Stimulated activated CD4-positive, alpha-beta T cell treated with anti-CD3 and anti-CD28 coated beads, Interleukin-12 subunit alpha, Interleukin-12 subunit beta, amount 100 ng/mL, for 48 hours (primary cell): ENCODE measurements at regions not wholly inside any gene's neighbourhood (a gene's known extent, or its start where the extent isn't known, plus 50 kb on each side); places are given as distances from the start of the nearest gene placed in this dataset.
A peak's percentile ranks its signal among the peaks of the same experiment; 100 is the strongest.
"Not testable (repeated sequence)": the region's sequence is repeated elsewhere in the genome, so short reads cannot be mapped to it uniquely, and the experiment has no call there.

Experiments
- DNase-seq, 3 donors: peaks; one replicate each; pipeline ENCODE4 v3.0.0-alpha.2; 2020; ENCODE audit warnings: low read depth in 2 of 3, low spot score in 1 of 3

DNA sequence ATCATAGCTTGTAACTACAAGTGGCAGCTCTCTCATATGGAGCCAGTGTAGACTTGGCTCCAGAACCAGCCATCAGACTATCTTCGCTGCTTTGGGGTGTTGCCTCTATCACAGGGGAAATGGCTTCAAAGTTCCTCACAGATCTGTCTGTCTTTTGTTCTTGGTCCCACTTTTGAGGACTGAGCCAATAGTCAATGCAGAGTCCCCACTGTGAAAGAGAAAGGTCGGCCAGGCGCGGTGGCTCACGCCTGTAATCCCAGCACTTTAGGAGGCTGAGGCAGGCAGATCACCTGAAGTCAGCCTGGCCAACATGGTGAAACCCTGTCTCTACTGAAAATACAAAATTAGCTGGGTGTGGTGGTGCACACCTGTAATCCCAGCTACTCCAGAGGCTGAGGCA lies 86.9 kb upstream of the FZD7 start:
- DNase-seq: not testable (repeated sequence)

GRCh38 chr2:201947287-201947686 lies 86.4 kb upstream of the FZD7 start:
- DNase-seq: no peak

- DNase-seq: no peak
Measured at GRCh38 chr2:201949181-201949926, 84.3 kb upstream of the FZD7 start.

DNA sequence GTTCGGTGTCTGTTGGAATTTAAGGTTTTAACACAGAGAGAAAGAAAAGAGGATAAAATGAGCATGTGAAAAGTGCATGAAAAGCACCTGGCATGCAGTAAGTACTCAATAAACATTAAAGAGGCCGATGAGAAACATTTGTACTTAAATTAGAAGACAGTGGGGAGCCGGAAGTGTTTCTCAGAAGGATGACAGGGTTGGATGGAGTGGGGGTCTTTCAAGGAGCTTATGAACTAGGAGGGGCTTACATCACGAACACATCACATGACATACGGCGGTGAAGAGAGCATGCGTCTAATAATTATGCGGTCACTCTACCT lies 83.8 kb upstream of the FZD7 start:
- no peak for DNase-seq

- DNase-seq: no peak
Measured at GRCh38 chr2:201950606-201951005, 83.0 kb upstream of the FZD7 start.

DNA sequence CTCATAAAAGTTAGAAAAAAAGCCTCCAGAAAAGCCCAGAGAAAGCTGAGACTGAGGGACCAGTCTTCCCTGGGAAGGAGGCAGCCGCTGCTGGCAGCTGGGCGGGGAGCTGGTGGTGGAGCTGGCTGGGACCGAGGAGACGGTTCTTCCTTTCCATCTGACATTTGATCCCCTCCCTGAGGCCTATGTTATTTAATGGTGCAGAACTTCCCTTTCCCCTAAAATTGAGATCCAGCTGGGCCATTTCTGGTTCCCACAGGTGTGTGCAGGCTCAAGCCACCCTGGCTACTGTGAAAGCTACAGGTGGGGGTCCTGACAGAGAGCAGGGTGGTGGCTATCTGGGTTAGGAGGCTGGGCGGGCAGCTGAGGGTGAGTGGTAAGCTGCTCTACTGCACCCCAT lies 81.5 kb upstream of the FZD7 start:
- DNase-seq: no peak

DNA sequence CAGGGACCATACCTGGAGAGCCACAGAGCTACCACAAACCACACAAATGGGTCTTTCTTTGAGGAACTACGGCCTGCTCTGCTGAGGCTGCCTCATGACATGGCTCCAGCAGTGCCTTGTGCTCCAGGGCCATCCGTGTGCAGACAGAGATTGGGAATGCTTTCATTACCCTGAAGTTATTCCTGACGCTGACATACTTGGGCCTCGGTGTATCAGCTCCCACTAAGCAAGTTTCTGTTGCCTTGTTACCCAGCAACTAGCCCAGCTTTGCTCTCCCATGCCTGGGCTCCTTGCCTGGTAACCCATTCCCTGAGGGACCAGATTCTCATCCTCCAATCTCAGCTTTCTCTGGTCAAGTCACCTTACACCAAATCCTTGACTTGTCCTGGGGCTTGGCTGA lies 80.3 kb upstream of the FZD7 start:
- no peak for DNase-seq

- no peak for DNase-seq
Measured at GRCh38 chr2:201953880-201954279, 79.8 kb upstream of the FZD7 start.

DNA sequence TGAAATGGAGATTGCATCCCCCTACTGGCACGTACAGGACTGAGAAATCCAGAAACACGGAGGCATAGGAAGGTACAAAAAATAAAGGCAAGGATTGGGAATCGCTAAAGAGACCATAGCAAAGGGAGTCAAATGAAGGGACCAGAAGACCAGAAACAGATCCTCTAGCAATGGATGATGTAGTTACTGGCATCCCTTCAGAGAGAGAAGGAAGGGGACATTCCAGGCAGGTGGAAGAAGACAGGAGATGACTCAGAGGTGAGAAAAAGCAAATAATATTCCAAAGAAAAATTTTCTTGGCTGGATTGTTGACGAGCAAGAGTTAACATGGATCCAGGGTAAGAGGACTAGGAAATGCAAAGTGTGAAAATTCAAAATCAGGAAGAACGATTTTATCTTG lies 78.4 kb upstream of the FZD7 start:
- no peak for DNase-seq

DNA sequence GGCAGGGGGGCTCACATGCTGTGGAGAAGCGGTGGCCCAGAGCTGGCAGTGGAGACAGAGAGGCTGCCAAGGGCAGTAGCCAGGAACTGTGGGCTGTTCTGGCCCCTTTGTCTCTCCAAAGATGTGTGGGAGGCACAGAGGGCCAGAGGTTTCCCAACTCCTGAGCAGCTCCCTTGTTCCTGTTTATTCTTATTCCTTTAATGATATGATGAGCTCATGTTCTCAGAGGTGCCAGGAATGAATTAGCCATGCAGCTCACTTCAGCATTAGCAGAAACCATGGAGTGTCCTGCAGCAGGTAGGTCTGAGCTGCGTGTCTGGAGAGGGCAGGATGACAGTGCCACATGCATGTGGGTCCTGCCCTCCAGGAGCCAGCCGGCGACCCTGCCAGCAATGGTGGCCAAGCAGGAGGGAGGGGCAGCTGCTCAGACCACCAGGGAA lies 77.9 kb upstream of the FZD7 start:
- DNase-seq: no peak

DNA sequence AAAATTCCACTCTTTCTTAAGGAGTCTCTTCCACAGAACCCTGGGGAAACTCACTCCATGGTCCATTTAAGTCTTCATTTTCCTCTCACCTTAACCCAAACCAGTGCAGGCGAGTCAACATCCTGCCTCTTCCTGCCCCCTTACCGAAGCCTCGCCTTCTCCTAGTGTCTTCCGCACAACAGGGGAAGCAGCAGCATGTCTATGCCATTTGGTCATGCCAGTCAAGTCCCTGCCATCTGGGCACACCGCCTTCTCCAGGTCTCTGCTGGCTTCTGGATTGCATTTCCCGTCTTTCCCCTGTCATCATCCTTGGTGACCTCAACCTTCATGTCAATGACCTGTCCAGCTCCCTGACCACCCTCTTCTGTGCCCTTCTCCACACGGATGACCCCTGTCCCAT lies 77.3 kb upstream of the FZD7 start:
- DNase-seq: no peak

GRCh38 chr2:201957091-201957490 lies 76.6 kb upstream of the FZD7 start:
- DNase-seq: no peak

GRCh38 chr2:201959198-201959597 lies 74.5 kb upstream of the FZD7 start:
- no peak for DNase-seq

DNA sequence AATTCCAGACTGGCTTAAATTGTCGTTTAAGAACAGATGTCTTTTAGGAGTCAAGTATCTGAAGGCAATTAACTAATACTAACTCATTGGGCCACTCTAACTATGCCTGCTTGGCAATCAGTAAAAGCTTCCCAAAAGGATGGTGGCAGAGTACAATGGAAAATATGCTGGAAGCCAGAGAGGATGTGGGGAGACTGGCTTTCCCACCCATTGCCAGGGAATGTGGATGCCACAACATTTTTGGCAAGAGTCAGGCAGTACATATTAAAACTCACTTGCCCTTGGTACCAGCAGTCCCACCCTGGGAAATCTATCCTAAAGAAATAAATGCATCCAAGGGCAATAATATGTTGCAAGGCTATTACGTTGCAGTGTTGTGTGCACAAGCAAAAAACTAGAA lies 74.0 kb upstream of the FZD7 start:
- no peak for DNase-seq

DNA sequence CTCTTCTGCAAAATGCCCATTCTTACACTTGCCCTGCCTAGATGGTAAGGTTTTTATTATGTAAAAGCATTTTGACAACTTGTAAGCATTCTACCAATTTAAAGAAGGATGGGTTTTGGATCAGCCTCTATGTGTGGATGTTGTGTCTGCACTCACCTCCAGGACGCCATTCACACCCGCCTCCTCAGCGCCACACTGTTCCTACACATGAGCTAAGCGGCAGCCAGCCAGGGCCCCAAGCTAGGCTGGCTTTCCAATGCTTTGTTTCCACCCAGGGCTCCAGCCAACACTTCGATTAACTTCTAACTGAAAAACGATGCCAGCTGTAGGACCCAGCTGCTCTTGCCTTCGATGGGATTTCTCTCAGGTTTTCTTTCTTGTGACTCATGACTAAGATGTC lies 73.3 kb upstream of the FZD7 start:
- DNase-seq: no peak

DNA sequence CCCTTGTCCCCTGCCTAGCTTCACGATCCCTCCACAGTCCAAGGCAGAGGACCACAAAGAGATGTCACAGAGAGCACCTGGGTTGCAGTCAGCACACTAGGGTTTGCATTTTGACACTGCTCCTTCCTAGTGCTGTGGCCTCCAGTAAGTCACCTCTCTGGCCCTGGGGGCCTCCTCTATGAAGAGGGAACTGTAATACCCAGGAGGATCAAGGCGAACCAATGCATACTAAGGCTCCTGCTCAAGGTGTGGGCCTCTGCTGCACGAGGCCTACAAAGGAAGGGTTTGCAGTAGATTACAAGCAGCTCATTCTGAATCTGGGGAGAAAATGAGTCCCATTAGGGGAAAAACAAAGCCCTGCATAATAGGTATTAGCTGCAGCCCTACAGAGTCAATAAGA lies 72.3 kb upstream of the FZD7 start:
- DNase-seq: no peak

- no peak for DNase-seq
Measured at GRCh38 chr2:201962774-201963562, 70.7 kb upstream of the FZD7 start.

DNA sequence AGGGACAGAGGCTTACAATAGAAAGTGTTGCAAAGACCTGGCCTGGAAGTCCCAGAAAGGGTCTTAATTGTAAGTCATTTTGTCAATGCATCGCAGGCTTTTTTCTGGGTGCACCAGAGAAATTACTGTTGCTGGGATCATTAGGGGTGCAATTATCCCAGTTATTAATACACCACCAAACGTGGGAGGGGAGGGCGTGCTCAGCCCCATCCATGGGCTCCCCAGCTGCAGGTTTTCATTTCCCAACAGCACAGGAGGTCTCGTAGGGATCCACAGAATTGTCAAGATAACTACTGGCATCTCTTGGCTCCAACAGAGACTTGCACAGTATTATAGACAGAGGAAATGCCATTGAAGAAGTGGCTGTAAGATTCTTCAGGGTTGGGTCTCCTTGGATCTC lies 69.6 kb upstream of the FZD7 start:
- no peak for DNase-seq

DNA sequence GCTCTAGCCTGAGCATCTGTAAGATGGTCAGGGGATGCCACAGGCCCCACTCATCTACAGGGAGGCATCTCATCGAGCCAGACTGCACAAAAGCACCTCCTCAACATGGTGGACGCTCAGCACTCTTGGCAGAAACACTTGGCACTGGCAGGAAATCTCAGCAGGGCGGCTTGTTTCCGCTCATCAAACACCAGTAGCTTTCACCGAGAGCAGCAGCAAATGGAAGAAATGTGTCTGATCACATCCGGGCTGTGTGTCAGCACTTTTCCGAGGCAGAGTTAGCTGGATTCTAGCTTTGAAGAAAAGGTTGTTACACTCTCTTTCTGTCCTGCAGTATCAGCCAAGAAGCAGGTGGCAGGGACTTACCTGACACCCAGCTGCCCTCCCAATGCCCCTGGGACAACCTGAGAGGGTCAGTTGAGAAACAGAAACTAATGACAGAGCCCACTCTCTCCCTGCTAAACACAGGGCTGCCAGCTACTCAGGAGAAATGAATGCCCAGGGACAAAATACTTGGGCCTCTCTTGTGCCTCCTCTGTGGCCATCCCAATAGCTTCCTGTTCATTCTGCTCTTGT lies 68.9 kb upstream of the FZD7 start:
- DNase-seq: peak in 1 of 3 donors; percentile 16

- no peak for DNase-seq
Measured at GRCh38 chr2:201965550-201965949, 68.1 kb upstream of the FZD7 start.

- DNase-seq: no peak
Measured at GRCh38 chr2:201966691-201967438, 66.8 kb upstream of the FZD7 start.

GRCh38 chr2:201968050-201968449 lies 65.6 kb upstream of the FZD7 start:
- no peak for DNase-seq
